Natural killer cell (primary cell): ENCODE measurements at regions not wholly inside any gene's neighbourhood (a gene's known extent, or its start where the extent isn't known, plus 50 kb on each side); places are given as distances from the start of the nearest gene placed in this dataset.

ENCODE experiments used
- ATAC-seq, 3 donors: fragments of 150-1000 bp in 2 of 3; fragments of 200-7000 bp in 1 of 3; cut with Tn5 transposase; 1 replicate in 1 of 3; 2 replicates in 2 of 3; pipeline ENCODE4 v1.10.0; 2021; ENCODE audit warnings: mild to moderate bottlenecking in 2 of 3, moderate library complexity in 2 of 3
- DNase-seq, 2 donors: peaks; one replicate each; pipeline versions ENCODE4 v3.0.0 to v3.0.0-alpha.2; 2013 to 2021; ENCODE audit warnings: mixed read lengths in 1 of 2
- H3K27ac ChIP-seq: one replicate; pipeline ENCODE4 v1.5.1; 2013; ENCODE audit warnings: mild to moderate bottlenecking, low read length
- H3K27me3 ChIP-seq: one replicate; pipeline ENCODE4 v1.6.1; 2013; ENCODE audit warnings: low read length; ENCODE audit not compliant: control insufficient read depth, insufficient read depth
- H3K36me3 ChIP-seq: one replicate; pipeline ENCODE4 v1.6.1; 2013; ENCODE audit warnings: low read length; ENCODE audit not compliant: control insufficient read depth, insufficient read depth
- H3K4me1 ChIP-seq: one replicate; pipeline ENCODE4 v1.6.1; 2013; ENCODE audit warnings: low read length; ENCODE audit not compliant: control insufficient read depth, insufficient read depth
- H3K4me3 ChIP-seq: one replicate; pipeline ENCODE4 v1.5.1; 2013; ENCODE audit warnings: low read length
- H3K9me3 ChIP-seq: one replicate; pipeline ENCODE4 v1.6.1; 2013; ENCODE audit warnings: low read length; ENCODE audit not compliant: control insufficient read depth, insufficient read depth
- H3K27ac Mint-ChIP-seq, 2 donors: one replicate each; pipeline ENCODE4 v1.8.0; 2022; ENCODE audit warnings: mild to moderate bottlenecking in 2 of 2, mixed read lengths in 2 of 2, moderate library complexity in 1 of 2
- H3K27me3 Mint-ChIP-seq, 2 donors: one replicate each; pipeline ENCODE4 v1.8.0; 2022; ENCODE audit warnings: low read depth in 2 of 2, mixed read lengths in 2 of 2
- H3K36me3 Mint-ChIP-seq: one replicate; pipeline ENCODE4 v1.8.0; 2022; ENCODE audit warnings: mixed read lengths
- H3K4me1 Mint-ChIP-seq, 2 donors: one replicate each; pipeline ENCODE4 v1.8.0; 2022; ENCODE audit warnings: mixed read lengths in 2 of 2
- H3K4me3 Mint-ChIP-seq: one replicate; pipeline ENCODE4 v1.8.0; 2022; ENCODE audit warnings: mild to moderate bottlenecking, moderate library complexity, mixed read lengths
- H3K9me3 Mint-ChIP-seq, 2 donors: one replicate each; pipeline ENCODE4 v1.8.0; 2022; ENCODE audit warnings: mixed read lengths in 2 of 2
- WGBS: methylation state at CpG from one replicate; pipeline ENCODE4 v1.1.7; 2013; ENCODE audit warnings: missing lambda C conversion rate; ENCODE audit not compliant: insufficient coverage; 5-methylcytosine and 5-hydroxymethylcytosine counted together
- intact Hi-C: fragments of 100-400 bp; cut with micrococcal nuclease; formaldehyde crosslinking; loops from one replicate; pipeline ENCODE4 v1.14.2; 2022
- TF ChIP-seq, protein P1 (sequence below): fragments of 200-600 bp; IDR thresholded peaks from one replicate; pipeline ENCODE4 v1.8.0; 2022; ENCODE audit warnings: antibody characterized with exemption

DNA sequence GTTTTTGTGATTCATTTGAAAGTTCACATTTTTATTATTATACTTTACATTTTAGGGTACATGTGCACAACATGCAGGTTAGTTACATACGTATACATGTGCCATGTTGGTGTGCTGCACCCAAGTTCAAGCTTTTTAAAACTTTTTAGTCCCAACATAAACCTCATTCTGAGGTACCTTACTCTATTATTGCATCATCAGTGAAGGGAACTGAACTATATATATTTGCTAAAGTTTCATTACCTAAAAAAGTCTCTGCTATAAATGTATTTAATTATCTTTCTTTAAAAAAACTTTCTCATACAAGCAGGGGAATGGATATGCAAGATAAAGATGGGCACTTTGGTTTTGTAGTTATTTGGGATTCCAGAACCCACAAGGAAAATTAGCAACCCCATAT, 931.4 kb upstream of the ADGRL2 start:
- DNase-seq (no peak), ATAC-seq (no peak)
- no peak overlapping the region for H3K27ac ChIP-seq
- H3K36me3 ChIP-seq: no peaks in the 10 kb centered on the region
- no peaks in the 10 kb centered on the region for H3K4me1 Mint-ChIP-seq
- H3K4me1 ChIP-seq: no peaks in the 10 kb centered on the region
- H3K27me3 Mint-ChIP-seq: no peaks in the 10 kb centered on the region
- H3K4me3 ChIP-seq: no peak overlapping the region
- no peak overlapping the region for H3K27ac Mint-ChIP-seq
- 78% methylated on average over 1 of the region's 1 CpG for WGBS
- TF ChIP-seq, protein P1, sequence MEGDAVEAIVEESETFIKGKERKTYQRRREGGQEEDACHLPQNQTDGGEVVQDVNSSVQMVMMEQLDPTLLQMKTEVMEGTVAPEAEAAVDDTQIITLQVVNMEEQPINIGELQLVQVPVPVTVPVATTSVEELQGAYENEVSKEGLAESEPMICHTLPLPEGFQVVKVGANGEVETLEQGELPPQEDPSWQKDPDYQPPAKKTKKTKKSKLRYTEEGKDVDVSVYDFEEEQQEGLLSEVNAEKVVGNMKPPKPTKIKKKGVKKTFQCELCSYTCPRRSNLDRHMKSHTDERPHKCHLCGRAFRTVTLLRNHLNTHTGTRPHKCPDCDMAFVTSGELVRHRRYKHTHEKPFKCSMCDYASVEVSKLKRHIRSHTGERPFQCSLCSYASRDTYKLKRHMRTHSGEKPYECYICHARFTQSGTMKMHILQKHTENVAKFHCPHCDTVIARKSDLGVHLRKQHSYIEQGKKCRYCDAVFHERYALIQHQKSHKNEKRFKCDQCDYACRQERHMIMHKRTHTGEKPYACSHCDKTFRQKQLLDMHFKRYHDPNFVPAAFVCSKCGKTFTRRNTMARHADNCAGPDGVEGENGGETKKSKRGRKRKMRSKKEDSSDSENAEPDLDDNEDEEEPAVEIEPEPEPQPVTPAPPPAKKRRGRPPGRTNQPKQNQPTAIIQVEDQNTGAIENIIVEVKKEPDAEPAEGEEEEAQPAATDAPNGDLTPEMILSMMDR: no peak
- intact Hi-C loops: no loop called here
- H3K36me3 Mint-ChIP-seq: no peaks in the 10 kb centered on the region
- H3K27me3 ChIP-seq: no peaks in the 10 kb centered on the region
- H3K9me3 ChIP-seq: no peaks in the 10 kb centered on the region
- H3K9me3 Mint-ChIP-seq: peaks cover 3 to 5% of the 10 kb centered on the region in 2 donors
- H3K4me3 Mint-ChIP-seq: no peak overlapping the region

DNA sequence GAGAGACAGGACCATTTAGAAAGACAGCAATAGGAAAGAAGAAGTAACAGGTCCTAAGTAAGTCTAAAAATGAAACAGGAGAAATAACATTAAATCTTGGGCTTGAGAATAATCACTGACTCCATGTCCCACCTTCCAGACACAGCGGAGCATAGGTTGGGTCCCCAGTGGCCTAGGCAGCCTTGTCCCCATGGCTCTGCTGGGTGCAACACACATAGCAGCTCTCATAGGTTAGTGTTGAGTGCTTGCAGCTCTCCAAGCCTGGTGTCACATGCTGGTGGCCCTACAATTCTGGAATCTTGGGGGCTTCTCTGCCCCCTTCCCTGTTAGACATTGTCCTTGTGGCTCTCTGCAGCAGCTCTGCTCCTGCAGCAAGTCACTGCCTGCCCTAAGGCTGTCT, 952.8 kb upstream of the ADGRL2 start:
- Mint-ChIP-seq H3K4me3 (no peak overlapping the region), H3K4me1 (no peaks in the 10 kb centered on the region), H3K27ac (no peak overlapping the region), H3K9me3 (peaks cover 13 to 33% of the 10 kb centered on the region in 2 donors), H3K36me3 (peaks cover 18% of the 10 kb centered on the region), H3K27me3 (no peaks in the 10 kb centered on the region)
- no peak for ATAC-seq
- no peak overlapping the region for H3K4me3 ChIP-seq
- WGBS: 90% methylated on average over 1 of the region's 1 CpG
- H3K4me1 ChIP-seq: no peaks in the 10 kb centered on the region
- DNase-seq: no peak
- intact Hi-C loops: no loop called here
- H3K27ac ChIP-seq: no peak overlapping the region
- H3K27me3 ChIP-seq: no peaks in the 10 kb centered on the region
- no peaks in the 10 kb centered on the region for H3K36me3 ChIP-seq
- TF ChIP-seq, protein P1: no peak
- H3K9me3 ChIP-seq: peaks cover 3% of the 10 kb centered on the region

DNA sequence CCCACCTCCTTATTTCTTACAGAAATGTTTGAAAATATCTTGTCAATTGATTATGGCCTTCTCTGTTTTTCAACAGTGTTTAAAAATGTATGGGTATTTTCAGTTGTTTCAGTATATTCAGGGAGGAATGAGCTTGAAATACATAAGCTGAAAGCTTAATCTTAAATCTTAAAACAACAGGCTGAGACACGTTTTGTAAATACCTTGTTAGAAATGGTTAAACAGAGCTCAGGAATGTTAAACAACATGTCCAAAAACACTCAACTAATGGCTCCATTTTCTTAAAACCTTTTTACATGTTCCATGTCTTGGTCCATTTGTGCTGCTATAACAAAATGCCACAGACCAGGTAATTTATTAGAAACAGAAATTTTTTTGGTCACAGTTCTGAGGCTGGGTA, 953.8 kb upstream of the ADGRL2 start:
- ATAC-seq (no peak), DNase-seq (no peak)
- H3K9me3 ChIP-seq: peaks cover 3% of the 10 kb centered on the region
- 60% methylated on average over 1 of the region's 1 CpG for WGBS
- Mint-ChIP-seq H3K36me3 (peaks cover 18% of the 10 kb centered on the region), H3K27ac (no peak overlapping the region), H3K4me1 (no peaks in the 10 kb centered on the region), H3K9me3 (peaks cover 12 to 29% of the 10 kb centered on the region in 2 donors), H3K4me3 (no peak overlapping the region), H3K27me3 (no peaks in the 10 kb centered on the region)
- H3K27ac ChIP-seq: no peak overlapping the region
- TF ChIP-seq, protein P1: no peak
- no peaks in the 10 kb centered on the region for H3K27me3 ChIP-seq
- H3K4me3 ChIP-seq: no peak overlapping the region
- no peaks in the 10 kb centered on the region for H3K36me3 ChIP-seq
- intact Hi-C loops: no loop called here
- H3K4me1 ChIP-seq: no peaks in the 10 kb centered on the region

DNA sequence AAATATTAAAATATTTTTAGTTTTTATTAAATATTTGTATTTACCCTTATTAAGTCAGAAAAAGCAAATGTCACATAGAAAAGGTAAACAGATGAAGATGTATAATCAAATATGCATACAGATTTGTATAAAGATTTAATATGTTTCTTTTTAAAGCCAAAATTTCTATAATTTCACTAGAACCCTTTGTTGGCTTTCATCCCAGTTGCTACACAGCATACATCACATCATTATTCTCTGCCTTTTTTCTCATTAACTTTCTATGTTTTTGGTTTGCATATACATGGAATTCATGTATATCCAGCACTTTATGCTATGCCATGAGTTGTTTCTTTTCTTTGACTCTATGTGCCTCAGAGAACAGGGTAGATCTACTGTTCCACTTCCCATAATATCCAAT, 957.9 kb upstream of the ADGRL2 start:
- H3K27me3 ChIP-seq: no peaks in the 10 kb centered on the region
- no peak for DNase-seq
- peaks cover 20% of the 10 kb centered on the region for H3K36me3 Mint-ChIP-seq
- H3K4me1 ChIP-seq: no peaks in the 10 kb centered on the region
- H3K9me3 Mint-ChIP-seq: peaks cover 17 to 30% of the 10 kb centered on the region in 2 donors
- no peak overlapping the region for H3K4me3 Mint-ChIP-seq
- no peaks in the 10 kb centered on the region for H3K4me1 Mint-ChIP-seq
- no peaks in the 10 kb centered on the region for H3K36me3 ChIP-seq
- no peak overlapping the region for H3K27ac Mint-ChIP-seq
- ATAC-seq: no peak
- H3K27me3 Mint-ChIP-seq: no peaks in the 10 kb centered on the region
- H3K4me3 ChIP-seq: no peak overlapping the region
- no peaks in the 10 kb centered on the region for H3K9me3 ChIP-seq
- intact Hi-C loops: no loop called here
- no peak overlapping the region for H3K27ac ChIP-seq
- TF ChIP-seq, protein P1: no peak
